Panc1 (cell line): ENCODE measurements at regions not wholly inside any gene's neighbourhood (a gene's known extent, or its start where the extent isn't known, plus 50 kb on each side); places are given as distances from the start of the nearest gene placed in this dataset.

ENCODE experiments used
- ATAC-seq: fragments of 200-7000 bp; cut with Tn5 transposase; 2 replicates; pipeline ENCODE4 v1.9.1; 2020; ENCODE audit warnings: mild to moderate bottlenecking, moderate library complexity
- BruUV-seq: library from RNA; stranded (reverse); fragments of 400-500 nt; replicated peaks from 2 replicates; lab custom pipeline; 2021; lab: Mats Ljungman, UMichigan
- CTCF ChIA-PET: fragments of 300-600 bp; sonication (Branson Sonifier 250); formaldehyde crosslinking; loops from one replicate; lab custom pipeline; 2022; ENCODE audit warnings: antibody characterized with exemption; lab: Charles Lee
- POLR2A ChIA-PET: fragments of 300-600 bp; sonication (Branson Sonifier 250); formaldehyde crosslinking; loops from one replicate; lab custom pipeline; 2022; ENCODE audit warnings: antibody characterized with exemption; lab: Charles Lee
- DNase-seq: peaks from one replicate; pipeline ENCODE4 v3.0.0-alpha.2; 2010; ENCODE audit warnings: low read depth, low spot score
- H3K27ac ChIP-seq: 2 replicates; pipeline ENCODE4 v1.5.1; 2011; ENCODE audit warnings: mild to moderate bottlenecking, low read length, inconsistent platforms
- H3K27me3 ChIP-seq: fragments of 200-500 bp; sonication (Bioruptor generic); 2 replicates; pipeline ENCODE4 v1.6.0; 2014; ENCODE audit warnings: low read length, inconsistent platforms; ENCODE audit not compliant: control insufficient read depth, insufficient read depth
- H3K36me3 ChIP-seq: fragments of 200-500 bp; sonication (Bioruptor generic); 2 replicates; pipeline ENCODE4 v1.5.1; 2014; ENCODE audit warnings: inconsistent platforms, mild to moderate bottlenecking, low read length, moderate library complexity; ENCODE audit not compliant: control insufficient read depth, insufficient read depth
- H3K4me1 ChIP-seq: 2 replicates; pipeline ENCODE4 v1.5.1; 2011; ENCODE audit warnings: inconsistent platforms, mild to moderate bottlenecking, low read length, moderate library complexity; ENCODE audit not compliant: control insufficient read depth, insufficient read depth
- H3K4me3 ChIP-seq, 2 experiments: 2 replicates each; pipeline ENCODE4 v1.5.1; 2011 to 2012; ENCODE audit warnings: low read depth in 2 of 2, low read length in 2 of 2, mild to moderate bottlenecking in 2 of 2, inconsistent platforms in 1 of 2, moderate library complexity in 1 of 2
- H3K9me3 ChIP-seq: fragments of 200-500 bp; sonication (Bioruptor generic); 2 replicates; pipeline ENCODE4 v1.5.1; 2014; ENCODE audit warnings: low read depth, mild to moderate bottlenecking, inconsistent platforms, low read length, moderate library complexity; ENCODE audit not compliant: control insufficient read depth, insufficient read depth
- POLR2AphosphoS5 ChIP-seq: IDR thresholded peaks from 2 replicates; pipeline ENCODE4 v1.6.1; 2012; ENCODE audit warnings: mild to moderate bottlenecking, low read depth, low read length, moderate library complexity
- SIN3A ChIP-seq: IDR thresholded peaks from 2 replicates; pipeline ENCODE4 v1.6.1; 2012; ENCODE audit warnings: low read depth, mild to moderate bottlenecking, low read length, moderate library complexity, borderline replicate concordance; ENCODE audit not compliant: insufficient read depth
- TCF7L2 ChIP-seq: IDR thresholded peaks from 2 replicates; pipeline ENCODE4 v1.6.1; 2011; ENCODE audit warnings: mild to moderate bottlenecking, low read depth, low read length, inconsistent platforms
- in situ Hi-C: cut with HindIII; loops from 2 replicates; pipeline ENCODE4 v1.10.0; 2016; ENCODE audit warnings: low sequenced_read_pairs, low pct_unique_long_range_greater_than_20kb
- intact Hi-C: fragments of 100-400 bp; cut with micrococcal nuclease; formaldehyde crosslinking; loops from one replicate; pipeline ENCODE4 v1.10.0; 2022; ENCODE audit not compliant: unreplicated experiment
- TF ChIP-seq, protein P1 (sequence below), 2 experiments: IDR thresholded peaks; 2 replicates each; pipeline ENCODE4 v1.6.1; 2011 to 2012; ENCODE audit warnings: low read depth in 2 of 2, control low read depth in 1 of 2, low read length in 1 of 2, mild to moderate bottlenecking in 1 of 2, moderate library complexity in 1 of 2; ENCODE audit not compliant: insufficient read depth in 1 of 2
- TF ChIP-seq, protein P2 (sequence below): fragments of 450-650 bp; IDR thresholded peaks from 2 replicates; pipeline ENCODE4 v1.5.1; 2017; ENCODE audit warnings: mild to moderate bottlenecking

DNA sequence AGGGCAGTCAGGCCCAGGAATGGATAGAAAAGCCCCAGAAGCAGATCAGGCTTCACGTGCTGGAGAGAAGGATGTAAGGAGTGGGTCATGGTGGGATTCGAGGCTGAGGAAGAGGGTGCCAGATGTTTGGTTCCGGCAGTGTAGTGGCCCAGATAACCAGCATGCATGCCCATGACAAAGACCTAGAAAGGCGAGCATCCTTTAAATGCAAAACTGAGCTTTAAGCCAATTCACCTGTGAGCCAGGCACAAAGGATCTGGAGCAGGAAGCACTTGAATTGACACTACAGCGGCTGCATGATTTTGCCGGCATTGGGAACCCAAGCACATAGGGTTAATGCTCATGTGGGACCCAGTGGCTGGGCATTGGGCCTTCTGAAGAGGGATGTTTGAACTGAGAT, 185.5 kb downstream of the TRIM29 start:
- intact Hi-C loops = no loop called here
- no peaks in the 10 kb centered on the region for H3K9me3 ChIP-seq
- no TSS peak for BruUV-seq
- in situ Hi-C loops = no loop called here
- TF ChIP-seq POLR2AphosphoS5 = no peak
- no peak for TF ChIP-seq TCF7L2
- TF ChIP-seq, protein P1, sequence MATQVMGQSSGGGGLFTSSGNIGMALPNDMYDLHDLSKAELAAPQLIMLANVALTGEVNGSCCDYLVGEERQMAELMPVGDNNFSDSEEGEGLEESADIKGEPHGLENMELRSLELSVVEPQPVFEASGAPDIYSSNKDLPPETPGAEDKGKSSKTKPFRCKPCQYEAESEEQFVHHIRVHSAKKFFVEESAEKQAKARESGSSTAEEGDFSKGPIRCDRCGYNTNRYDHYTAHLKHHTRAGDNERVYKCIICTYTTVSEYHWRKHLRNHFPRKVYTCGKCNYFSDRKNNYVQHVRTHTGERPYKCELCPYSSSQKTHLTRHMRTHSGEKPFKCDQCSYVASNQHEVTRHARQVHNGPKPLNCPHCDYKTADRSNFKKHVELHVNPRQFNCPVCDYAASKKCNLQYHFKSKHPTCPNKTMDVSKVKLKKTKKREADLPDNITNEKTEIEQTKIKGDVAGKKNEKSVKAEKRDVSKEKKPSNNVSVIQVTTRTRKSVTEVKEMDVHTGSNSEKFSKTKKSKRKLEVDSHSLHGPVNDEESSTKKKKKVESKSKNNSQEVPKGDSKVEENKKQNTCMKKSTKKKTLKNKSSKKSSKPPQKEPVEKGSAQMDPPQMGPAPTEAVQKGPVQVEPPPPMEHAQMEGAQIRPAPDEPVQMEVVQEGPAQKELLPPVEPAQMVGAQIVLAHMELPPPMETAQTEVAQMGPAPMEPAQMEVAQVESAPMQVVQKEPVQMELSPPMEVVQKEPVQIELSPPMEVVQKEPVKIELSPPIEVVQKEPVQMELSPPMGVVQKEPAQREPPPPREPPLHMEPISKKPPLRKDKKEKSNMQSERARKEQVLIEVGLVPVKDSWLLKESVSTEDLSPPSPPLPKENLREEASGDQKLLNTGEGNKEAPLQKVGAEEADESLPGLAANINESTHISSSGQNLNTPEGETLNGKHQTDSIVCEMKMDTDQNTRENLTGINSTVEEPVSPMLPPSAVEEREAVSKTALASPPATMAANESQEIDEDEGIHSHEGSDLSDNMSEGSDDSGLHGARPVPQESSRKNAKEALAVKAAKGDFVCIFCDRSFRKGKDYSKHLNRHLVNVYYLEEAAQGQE (IDR thresholded peaks at IDR 0.05; ENCODE audit: insufficient read depth in 1 of 2, low read depth in 2 of 2, low read length in 1 of 2) = no peak
- TF ChIP-seq, protein P2, sequence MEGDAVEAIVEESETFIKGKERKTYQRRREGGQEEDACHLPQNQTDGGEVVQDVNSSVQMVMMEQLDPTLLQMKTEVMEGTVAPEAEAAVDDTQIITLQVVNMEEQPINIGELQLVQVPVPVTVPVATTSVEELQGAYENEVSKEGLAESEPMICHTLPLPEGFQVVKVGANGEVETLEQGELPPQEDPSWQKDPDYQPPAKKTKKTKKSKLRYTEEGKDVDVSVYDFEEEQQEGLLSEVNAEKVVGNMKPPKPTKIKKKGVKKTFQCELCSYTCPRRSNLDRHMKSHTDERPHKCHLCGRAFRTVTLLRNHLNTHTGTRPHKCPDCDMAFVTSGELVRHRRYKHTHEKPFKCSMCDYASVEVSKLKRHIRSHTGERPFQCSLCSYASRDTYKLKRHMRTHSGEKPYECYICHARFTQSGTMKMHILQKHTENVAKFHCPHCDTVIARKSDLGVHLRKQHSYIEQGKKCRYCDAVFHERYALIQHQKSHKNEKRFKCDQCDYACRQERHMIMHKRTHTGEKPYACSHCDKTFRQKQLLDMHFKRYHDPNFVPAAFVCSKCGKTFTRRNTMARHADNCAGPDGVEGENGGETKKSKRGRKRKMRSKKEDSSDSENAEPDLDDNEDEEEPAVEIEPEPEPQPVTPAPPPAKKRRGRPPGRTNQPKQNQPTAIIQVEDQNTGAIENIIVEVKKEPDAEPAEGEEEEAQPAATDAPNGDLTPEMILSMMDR = no peak
- no peak for TF ChIP-seq SIN3A
- H3K36me3 ChIP-seq = no peaks in the 10 kb centered on the region
- no peaks in the 10 kb centered on the region for H3K4me1 ChIP-seq
- H3K27me3 ChIP-seq = peaks cover 18% of the 10 kb centered on the region
- H3K27ac ChIP-seq = no peak overlapping the region
- CTCF ChIA-PET = no interaction called here
- DNase-seq (no peak), ATAC-seq (no peak)
- no peak overlapping the region for H3K4me3 ChIP-seq
- POLR2A ChIA-PET = interaction anchor here (0.6 to 0.7 kb wide), 2 partner anchors 179 to 379 kb away, joined by 3 to 4 read pairs; no protein-coding TSS in a partner anchor

DNA sequence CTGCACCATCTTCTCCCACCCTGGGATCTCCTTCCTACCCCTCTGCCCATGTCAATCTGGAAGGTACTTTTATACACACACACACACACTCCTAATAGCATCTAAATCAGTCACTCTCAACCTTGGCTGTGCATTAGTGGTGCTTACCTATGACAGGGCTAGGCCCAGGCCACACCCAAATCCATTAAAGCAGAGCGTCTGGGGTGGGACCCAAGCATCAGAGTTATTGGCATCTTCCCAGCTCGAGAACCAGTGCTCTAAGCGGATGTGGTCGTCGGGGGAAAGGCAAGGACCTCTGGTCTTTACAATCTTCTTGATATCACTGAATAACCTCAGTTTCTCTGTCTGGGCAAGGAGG, 194.6 kb downstream of the TRIM29 start:
- Histone ChIP-seq H3K27me3 (peaks cover 13% of the 10 kb centered on the region), H3K4me1 (no peaks in the 10 kb centered on the region), H3K4me3 (no peak overlapping the region), H3K27ac (no peak overlapping the region), H3K36me3 (no peaks in the 10 kb centered on the region), H3K9me3 (no peaks in the 10 kb centered on the region)
- CTCF ChIA-PET = interaction anchor here (0.6 kb wide), 1 partner anchor 165 kb away, joined by 3 read pairs; no protein-coding TSS in a partner anchor
- TF ChIP-seq POLR2AphosphoS5 (no peak), TCF7L2 (no peak), SIN3A (no peak)
- TF ChIP-seq, protein P1 (IDR thresholded peaks at IDR 0.05; ENCODE audit: insufficient read depth in 1 of 2, low read depth in 2 of 2, low read length in 1 of 2) = no peak
- TF ChIP-seq, protein P2 = no peak
- POLR2A ChIA-PET = no interaction called here
- in situ Hi-C loops = no loop called here
- BruUV-seq = no TSS peak
- no peak for DNase-seq
- ATAC-seq = no peak
- intact Hi-C loops = no loop called here
